Astrocyte of the cerebellum (primary cell): ENCODE measurements at regions not wholly inside any gene's neighbourhood (a gene's known extent, or its start where the extent isn't known, plus 50 kb on each side); places are given as distances from the start of the nearest gene placed in this dataset.

ENCODE experiments used
- DNase-seq: peaks from one replicate; pipeline ENCODE4 v3.0.0-alpha.2; 2011; ENCODE audit warnings: low read depth
- H3K4me3 ChIP-seq: 2 replicates; pipeline ENCODE4 v1.5.1; 2011; ENCODE audit warnings: mild to moderate bottlenecking, low read depth, low read length, moderate library complexity
- CTCF ChIP-seq: IDR thresholded peaks from 2 replicates; pipeline ENCODE4 v1.5.1; 2012; ENCODE audit warnings: low read length, low read depth, moderate library complexity, mild to moderate bottlenecking; ENCODE audit errors: missing control alignments
- in situ Hi-C: cut with HindIII; loops from 2 replicates; pipeline ENCODE4 v1.10.0; 2017; ENCODE audit warnings: low sequenced_read_pairs

- no peak for DNase-seq
- H3K4me3 ChIP-seq = no peak overlapping the region
- no peak for TF ChIP-seq CTCF
- in situ Hi-C loops = no loop called here
These were observed 225.2 kb upstream of the PGR start for GRCh38 chr11:101354801-101355200.

GRCh38 chr11:101348786-101349185 lies 219.2 kb upstream of the PGR start:
- in situ Hi-C loops = no loop called here

GRCh38 chr11:101346591-101346990 lies 217.0 kb upstream of the PGR start:
- in situ Hi-C loops = no loop called here
- no peak for DNase-seq
- no peak for TF ChIP-seq CTCF
- no peak overlapping the region for H3K4me3 ChIP-seq

More at GRCh38 chr11:101348786-101349185, 219.2 kb upstream of the PGR start:
- no peak for DNase-seq
- TF ChIP-seq CTCF = no peak
- H3K4me3 ChIP-seq = no peak overlapping the region

- TF ChIP-seq CTCF = no peak
- in situ Hi-C loops = no loop called here
- no peak for DNase-seq
- no peak overlapping the region for H3K4me3 ChIP-seq
These were observed 216.3 kb upstream of the PGR start for GRCh38 chr11:101345891-101346290.

- TF ChIP-seq CTCF = no peak
- H3K4me3 ChIP-seq = no peak overlapping the region
- in situ Hi-C loops = no loop called here
- no peak for DNase-seq
These were observed 212.7 kb upstream of the PGR start for GRCh38 chr11:101342307-101342706.

GRCh38 chr11:101341578-101341977 lies 212.0 kb upstream of the PGR start:
- H3K4me3 ChIP-seq = no peak overlapping the region
- in situ Hi-C loops = no loop called here
- no peak for TF ChIP-seq CTCF
- DNase-seq = no peak

- no peak for DNase-seq
- H3K4me3 ChIP-seq = no peak overlapping the region
- TF ChIP-seq CTCF = no peak
- in situ Hi-C loops = no loop called here
These were observed 207.2 kb upstream of the PGR start for GRCh38 chr11:101336858-101337257.
